ENCODE measurements at regions not wholly inside any gene's neighbourhood (a gene's known extent, or its start where the extent isn't known, plus 50 kb on each side); places are given as distances from the start of the nearest gene placed in this dataset.

DNA sequence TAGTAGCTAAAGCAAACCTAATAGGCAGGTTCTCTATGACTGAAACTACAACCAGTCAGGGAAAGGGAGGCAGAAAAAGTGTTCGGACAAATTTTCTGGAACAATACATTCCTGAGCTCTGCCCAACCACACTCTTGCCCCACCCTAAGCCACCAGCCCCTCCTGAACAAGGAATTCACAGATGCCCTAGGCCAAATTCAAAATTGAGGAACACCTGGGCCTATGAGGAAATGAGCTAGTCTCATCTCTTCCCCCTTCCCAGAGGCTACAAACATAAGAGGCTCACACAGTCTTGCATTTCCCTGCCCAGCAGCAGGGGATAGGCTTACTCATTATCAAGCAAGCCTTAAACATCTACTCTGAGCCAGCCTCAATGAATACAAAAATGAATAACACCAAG is 284.7 kb downstream of the ZNF674 start:
- TF ChIP-seq, protein P1, sequence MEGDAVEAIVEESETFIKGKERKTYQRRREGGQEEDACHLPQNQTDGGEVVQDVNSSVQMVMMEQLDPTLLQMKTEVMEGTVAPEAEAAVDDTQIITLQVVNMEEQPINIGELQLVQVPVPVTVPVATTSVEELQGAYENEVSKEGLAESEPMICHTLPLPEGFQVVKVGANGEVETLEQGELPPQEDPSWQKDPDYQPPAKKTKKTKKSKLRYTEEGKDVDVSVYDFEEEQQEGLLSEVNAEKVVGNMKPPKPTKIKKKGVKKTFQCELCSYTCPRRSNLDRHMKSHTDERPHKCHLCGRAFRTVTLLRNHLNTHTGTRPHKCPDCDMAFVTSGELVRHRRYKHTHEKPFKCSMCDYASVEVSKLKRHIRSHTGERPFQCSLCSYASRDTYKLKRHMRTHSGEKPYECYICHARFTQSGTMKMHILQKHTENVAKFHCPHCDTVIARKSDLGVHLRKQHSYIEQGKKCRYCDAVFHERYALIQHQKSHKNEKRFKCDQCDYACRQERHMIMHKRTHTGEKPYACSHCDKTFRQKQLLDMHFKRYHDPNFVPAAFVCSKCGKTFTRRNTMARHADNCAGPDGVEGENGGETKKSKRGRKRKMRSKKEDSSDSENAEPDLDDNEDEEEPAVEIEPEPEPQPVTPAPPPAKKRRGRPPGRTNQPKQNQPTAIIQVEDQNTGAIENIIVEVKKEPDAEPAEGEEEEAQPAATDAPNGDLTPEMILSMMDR (IDR thresholded peaks at IDR 0.05) = no peak
- no peak for TF ChIP-seq EP300 (IDR thresholded peaks at IDR 0.05)
- TF ChIP-seq POLR2AphosphoS5 (IDR thresholded peaks at IDR 0.05) = no peak
